Prostate gland (tissue), 2 donors: ENCODE measurements at regions not wholly inside any gene's neighbourhood (a gene's known extent, or its start where the extent isn't known, plus 50 kb on each side); places are given as distances from the start of the nearest gene placed in this dataset.

Experiments used
- DNase-seq: peaks from one replicate; pipeline ENCODE4 v3.0.0-alpha.2; 2019; ENCODE audit warnings: low spot score
- H3K27ac ChIP-seq, 2 donors: fragments of 200-600 bp; sonication (generic); 2 replicates each; pipeline ENCODE4 v1.5.1; 2017 to 2019
- H3K27me3 ChIP-seq: fragments of 200-600 bp; sonication (generic); replicated peaks from 2 replicates; pipeline ENCODE4 v1.5.1; 2019; ENCODE audit not compliant: insufficient read depth
- H3K36me3 ChIP-seq, 2 donors: fragments of 200-600 bp; sonication (generic); 1 replicate in 1 of 2; 2 replicates in 1 of 2; pipeline versions ENCODE4 v1.5.1 to v1.8.1; 2017 to 2019
- H3K4me1 ChIP-seq: fragments of 200-600 bp; sonication (generic); replicated peaks from 2 replicates; pipeline ENCODE4 v1.5.1; 2019
- H3K4me3 ChIP-seq, 2 donors: fragments of 200-600 bp; sonication (generic); 2 replicates each; pipeline ENCODE4 v1.5.1; 2017 to 2019
- H3K9me3 ChIP-seq: fragments of 200-600 bp; sonication (generic); 2 replicates; pipeline ENCODE4 v1.5.1; 2017
- CTCF ChIP-seq, 4 experiments: fragments of 200-600 bp in 2 of 4; fragments of 450-650 bp in 2 of 4; sonication (generic) in 2 of 4; IDR thresholded peaks; 1 replicate in 3 of 4; 2 replicates in 1 of 4; pipeline ENCODE4 v1.5.1; 2016 to 2019; ENCODE audit warnings: antibody characterized with exemption in 4 of 4, mild to moderate bottlenecking in 2 of 4, moderate library complexity in 2 of 4
- POLR2A ChIP-seq: fragments of 450-650 bp; IDR thresholded peaks from one replicate; pipeline ENCODE4 v1.6.1; 2016; ENCODE audit warnings: antibody characterized with exemption, mild to moderate bottlenecking
- POLR2AphosphoS5 ChIP-seq: sonication (generic); formaldehyde crosslinking; IDR thresholded peaks from one replicate; pipeline ENCODE4 v1.6.1; 2017; ENCODE audit warnings: antibody characterized with exemption
- WGBS: methylation state at CpG from one replicate; pipeline ENCODE4 v1.1.5; 2018; 5-methylcytosine and 5-hydroxymethylcytosine counted together
- intact Hi-C: fragments of 100-400 bp; cut with DNase I; formaldehyde crosslinking; loops from one replicate; pipeline ENCODE4 v1.14.2; 2022

- no peak for TF ChIP-seq CTCF (IDR thresholded peaks at IDR 0.05)
- TF ChIP-seq POLR2AphosphoS5 = no peak
- TF ChIP-seq POLR2A = no peak
- Histone ChIP-seq H3K27me3 (no peaks in the 10 kb centered on the region), H3K4me1 (no peaks in the 10 kb centered on the region), H3K36me3 (no peaks in the 10 kb centered on the region), H3K9me3 (no peaks in the 10 kb centered on the region), H3K4me3 (no peak overlapping the region), H3K27ac (no peak overlapping the region)
- WGBS = 72% methylated on average over 2 of the region's 2 CpGs
- intact Hi-C loops = no loop called here
- no peak for DNase-seq
Measured at GRCh38 chr6:125512621-125513020, 210.9 kb upstream of the HDDC2 start.

DNA sequence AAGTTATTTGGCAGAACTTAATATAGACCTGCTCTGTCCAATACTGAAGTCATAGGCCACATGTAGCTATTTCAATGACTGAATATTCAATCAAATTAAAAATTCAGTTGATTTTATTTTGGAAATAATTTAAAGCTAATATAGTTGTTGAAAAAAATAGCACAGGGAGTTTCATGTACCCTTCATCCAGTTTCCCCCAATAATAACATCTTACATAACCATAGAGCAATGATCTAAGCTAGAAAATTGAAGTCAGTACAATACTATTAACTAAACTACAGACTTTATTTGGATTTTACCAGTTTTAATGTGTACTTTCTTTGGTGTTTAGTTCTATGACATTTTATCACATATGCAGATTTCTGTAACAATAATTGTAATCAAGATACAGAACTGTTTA, 212.2 kb upstream of the HDDC2 start:
- TF ChIP-seq POLR2AphosphoS5 (no peak), POLR2A (no peak), CTCF (IDR thresholded peaks at IDR 0.05) (no peak)
- Histone ChIP-seq H3K4me3 (no peak overlapping the region), H3K36me3 (no peaks in the 10 kb centered on the region), H3K4me1 (no peaks in the 10 kb centered on the region), H3K9me3 (no peaks in the 10 kb centered on the region), H3K27me3 (no peaks in the 10 kb centered on the region), H3K27ac (no peak overlapping the region)
- intact Hi-C loops = no loop called here
- DNase-seq = no peak

- no peaks in the 10 kb centered on the region for H3K4me1 ChIP-seq
- intact Hi-C loops = no loop called here
- no peak overlapping the region for H3K27ac ChIP-seq
- H3K36me3 ChIP-seq = no peaks in the 10 kb centered on the region
- no peaks in the 10 kb centered on the region for H3K27me3 ChIP-seq
- H3K4me3 ChIP-seq = no peak overlapping the region
- DNase-seq = no peak
- TF ChIP-seq CTCF (IDR thresholded peaks at IDR 0.05) (no peak), POLR2AphosphoS5 (no peak), POLR2A (no peak)
- WGBS = 94% methylated on average over 3 of the region's 3 CpGs
- no peaks in the 10 kb centered on the region for H3K9me3 ChIP-seq
Measured at GRCh38 chr6:125516644-125517043, 214.9 kb upstream of the HDDC2 start.

- TF ChIP-seq CTCF (IDR thresholded peaks at IDR 0.05) (peak in 1 of 4 experiments; percentile 5), POLR2A (no peak), POLR2AphosphoS5 (peak; percentile 7)
- Histone ChIP-seq H3K4me1 (no peaks in the 10 kb centered on the region), H3K9me3 (no peaks in the 10 kb centered on the region), H3K36me3 (no peaks in the 10 kb centered on the region), H3K27me3 (no peaks in the 10 kb centered on the region), H3K4me3 (no peak overlapping the region), H3K27ac (no peak overlapping the region)
- no peak for DNase-seq
- intact Hi-C loops = no loop called here
Measured at GRCh38 chr6:125519367-125519766, 217.6 kb upstream of the HDDC2 start.

- WGBS = 34% methylated on average over 2 of the region's 2 CpGs
- TF ChIP-seq CTCF (IDR thresholded peaks at IDR 0.05) = no peak
- Histone ChIP-seq H3K36me3 (no peaks in the 10 kb centered on the region), H3K27ac (no peak overlapping the region), H3K27me3 (no peaks in the 10 kb centered on the region), H3K9me3 (no peaks in the 10 kb centered on the region), H3K4me3 (no peak overlapping the region), H3K4me1 (no peaks in the 10 kb centered on the region)
- intact Hi-C loops = no loop called here
- DNase-seq = no peak
Measured at GRCh38 chr6:125524356-125524755, 222.6 kb upstream of the HDDC2 start.
